SK-N-SH treated with all-trans-retinoic acid at 6 μM for 48 hours (cell line): ENCODE measurements at regions not wholly inside any gene's neighbourhood (a gene's known extent, or its start where the extent isn't known, plus 50 kb on each side); places are given as distances from the start of the nearest gene placed in this dataset.

ENCODE experiments used
- ATAC-seq: fragments of 200-7000 bp; cut with Tn5 transposase; 3 replicates; pipeline ENCODE4 v1.9.1; 2020; ENCODE audit warnings: mild to moderate bottlenecking, moderate library complexity
- ARNTL ChIP-seq: fragments of 450-650 bp; formaldehyde crosslinking; IDR thresholded peaks from 2 replicates; pipeline ENCODE4 v1.5.0; 2020; ENCODE audit warnings: low read depth, mild to moderate bottlenecking, moderate library complexity, borderline replicate concordance
- BACH2 ChIP-seq: fragments of 250-450 bp; sonication (Bioruptor Pico); IDR thresholded peaks from 2 replicates; pipeline ENCODE4 v1.9.0; 2021; ENCODE audit warnings: mild to moderate bottlenecking, borderline replicate concordance
- CREB5 ChIP-seq: fragments of 250-450 bp; sonication (Bioruptor Pico); IDR thresholded peaks from 2 replicates; pipeline ENCODE4 v1.5.1; 2020; ENCODE audit warnings: low read depth, mild to moderate bottlenecking, moderate library complexity
- CSDC2 ChIP-seq: fragments of 250-450 bp; sonication (Bioruptor Pico); IDR thresholded peaks from 2 replicates; pipeline ENCODE4 v1.5.0; 2020; ENCODE audit warnings: mild to moderate bottlenecking, moderate library complexity
- CSRNP3 ChIP-seq: fragments of 250-450 bp; sonication (Bioruptor Pico); IDR thresholded peaks from 2 replicates; pipeline ENCODE4 v1.5.1; 2021; ENCODE audit warnings: mild to moderate bottlenecking, moderate library complexity
- ESRRG ChIP-seq: fragments of 250-450 bp; sonication (Bioruptor Pico); IDR thresholded peaks from 2 replicates; pipeline ENCODE4 v1.6.1; 2021; ENCODE audit warnings: mild to moderate bottlenecking
- GLIS3 ChIP-seq: fragments of 250-450 bp; sonication (Bioruptor Pico); IDR thresholded peaks from 2 replicates; pipeline ENCODE4 v1.5.0; 2020; ENCODE audit warnings: mild to moderate bottlenecking, moderate library complexity
- OSR1 ChIP-seq: fragments of 250-450 bp; sonication (Bioruptor Pico); IDR thresholded peaks from 2 replicates; pipeline ENCODE4 v1.8.0; 2022; ENCODE audit warnings: moderate library complexity, mild to moderate bottlenecking, inconsistent platforms
- PATZ1 ChIP-seq: fragments of 250-450 bp; sonication (Bioruptor Pico); IDR thresholded peaks from 2 replicates; pipeline ENCODE4 v1.8.0; 2020; ENCODE audit warnings: mild to moderate bottlenecking, moderate library complexity, borderline replicate concordance
- POU6F1 ChIP-seq: fragments of 250-450 bp; sonication (Bioruptor Pico); IDR thresholded peaks from 2 replicates; pipeline ENCODE4 v1.8.0; 2021; ENCODE audit warnings: low read depth, mild to moderate bottlenecking, moderate library complexity, borderline replicate concordance
- RARB ChIP-seq: fragments of 250-450 bp; sonication (Bioruptor Pico); IDR thresholded peaks from 2 replicates; pipeline ENCODE4 v1.8.0; 2021; ENCODE audit warnings: mild to moderate bottlenecking, moderate library complexity
- SNAI2 ChIP-seq: fragments of 250-450 bp; sonication (Bioruptor Pico); IDR thresholded peaks from 2 replicates; pipeline ENCODE4 v1.5.0; 2020; ENCODE audit warnings: mild to moderate bottlenecking, moderate library complexity
- TCF4 ChIP-seq: fragments of 250-450 bp; sonication (Bioruptor Pico); IDR thresholded peaks from 2 replicates; pipeline ENCODE4 v1.8.0; 2021; ENCODE audit warnings: mild to moderate bottlenecking, moderate library complexity, borderline replicate concordance
- TOX ChIP-seq: fragments of 250-450 bp; sonication (Bioruptor Pico); IDR thresholded peaks from 2 replicates; pipeline ENCODE4 v1.8.0; 2021; ENCODE audit warnings: mild to moderate bottlenecking, moderate library complexity, borderline replicate concordance
- TSHZ2 ChIP-seq: fragments of 250-450 bp; sonication (Bioruptor Pico); IDR thresholded peaks from 2 replicates; pipeline ENCODE4 v1.5.0; 2020; ENCODE audit warnings: mild to moderate bottlenecking, moderate library complexity
- ZC3H10 ChIP-seq: fragments of 250-450 bp; sonication (Bioruptor Pico); IDR thresholded peaks from 2 replicates; pipeline ENCODE4 v1.5.1; 2021; ENCODE audit warnings: mild to moderate bottlenecking, moderate library complexity
- ZFP3 ChIP-seq: fragments of 250-450 bp; sonication (Bioruptor Pico); IDR thresholded peaks from 2 replicates; pipeline ENCODE4 v1.5.0; 2020; ENCODE audit warnings: mild to moderate bottlenecking, moderate library complexity
- ZFP30 ChIP-seq: fragments of 450-650 bp; formaldehyde crosslinking; IDR thresholded peaks from 2 replicates; pipeline ENCODE4 v1.5.0; 2022; ENCODE audit warnings: mild to moderate bottlenecking, moderate library complexity
- ZNF565 ChIP-seq: fragments of 450-650 bp; formaldehyde crosslinking; conservative IDR thresholded peaks from 2 replicates; pipeline ENCODE4 v1.5.0; 2020; ENCODE audit warnings: low read depth, mild to moderate bottlenecking, moderate library complexity
- ZNF8 ChIP-seq: fragments of 450-650 bp; formaldehyde crosslinking; IDR thresholded peaks from 2 replicates; pipeline ENCODE4 v1.5.0; 2020; ENCODE audit warnings: mild to moderate bottlenecking, moderate library complexity

- TF ChIP-seq PATZ1 (no peak), CSDC2 (CRISPR knock-in tag) (no peak), CREB5 (CRISPR knock-in tag) (no peak), ARNTL (CRISPR knock-in tag) (no peak), TSHZ2 (CRISPR knock-in tag) (no peak), TOX (CRISPR knock-in tag) (no peak), ZC3H10 (CRISPR knock-in tag) (no peak), RARB (CRISPR knock-in tag) (no peak), ZFP3 (CRISPR knock-in tag) (no peak), TCF4 (no peak), GLIS3 (CRISPR knock-in tag) (no peak), ZNF565 (no peak), SNAI2 (CRISPR knock-in tag) (no peak), ZNF8 (CRISPR knock-in tag) (no peak), CSRNP3 (no peak), ZFP30 (no peak), OSR1 (CRISPR knock-in tag) (no peak), BACH2 (CRISPR knock-in tag) (no peak)
Measured at GRCh38 chr16:61471737-61472136, 564.5 kb downstream of the CDH8 start.

GRCh38 chr16:61471023-61471422 lies 565.2 kb downstream of the CDH8 start:
- no peak for ATAC-seq
- TF ChIP-seq ZFP3 (CRISPR knock-in tag) (no peak), PATZ1 (no peak), ZFP30 (no peak), POU6F1 (CRISPR knock-in tag) (no peak), CSRNP3 (no peak), GLIS3 (CRISPR knock-in tag) (no peak), ESRRG (CRISPR knock-in tag) (no peak), SNAI2 (CRISPR knock-in tag) (no peak), ZNF565 (no peak), ZC3H10 (CRISPR knock-in tag) (no peak), TOX (CRISPR knock-in tag) (no peak)

More at GRCh38 chr16:61471737-61472136, 564.5 kb downstream of the CDH8 start:
- ATAC-seq, result no peak
